ENCODE measurements at regions not wholly inside any gene's neighbourhood (a gene's known extent, or its start where the extent isn't known, plus 50 kb on each side); places are given as distances from the start of the nearest gene placed in this dataset.

DNA sequence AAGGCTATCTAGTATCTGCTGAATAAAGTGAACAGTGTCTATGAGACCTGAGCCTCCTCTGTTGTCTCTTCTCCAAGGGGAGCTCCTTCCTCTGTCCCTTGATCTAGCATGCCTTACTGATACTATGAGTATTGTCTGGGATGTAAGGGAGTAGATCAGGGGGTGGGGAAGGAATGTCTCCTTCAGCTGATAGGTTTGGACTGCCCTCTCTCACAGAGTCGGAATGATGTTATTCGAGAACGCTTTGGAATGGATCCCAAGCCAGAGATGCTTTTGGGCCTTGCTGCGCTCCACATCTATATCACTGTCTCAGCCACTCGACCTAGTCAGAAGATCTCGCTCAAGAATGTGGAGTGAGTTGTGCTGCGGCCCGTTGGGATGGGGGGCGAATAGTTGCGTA, 68.3 kb upstream of the PRPS1 start:
- TF ChIP-seq, protein P1, sequence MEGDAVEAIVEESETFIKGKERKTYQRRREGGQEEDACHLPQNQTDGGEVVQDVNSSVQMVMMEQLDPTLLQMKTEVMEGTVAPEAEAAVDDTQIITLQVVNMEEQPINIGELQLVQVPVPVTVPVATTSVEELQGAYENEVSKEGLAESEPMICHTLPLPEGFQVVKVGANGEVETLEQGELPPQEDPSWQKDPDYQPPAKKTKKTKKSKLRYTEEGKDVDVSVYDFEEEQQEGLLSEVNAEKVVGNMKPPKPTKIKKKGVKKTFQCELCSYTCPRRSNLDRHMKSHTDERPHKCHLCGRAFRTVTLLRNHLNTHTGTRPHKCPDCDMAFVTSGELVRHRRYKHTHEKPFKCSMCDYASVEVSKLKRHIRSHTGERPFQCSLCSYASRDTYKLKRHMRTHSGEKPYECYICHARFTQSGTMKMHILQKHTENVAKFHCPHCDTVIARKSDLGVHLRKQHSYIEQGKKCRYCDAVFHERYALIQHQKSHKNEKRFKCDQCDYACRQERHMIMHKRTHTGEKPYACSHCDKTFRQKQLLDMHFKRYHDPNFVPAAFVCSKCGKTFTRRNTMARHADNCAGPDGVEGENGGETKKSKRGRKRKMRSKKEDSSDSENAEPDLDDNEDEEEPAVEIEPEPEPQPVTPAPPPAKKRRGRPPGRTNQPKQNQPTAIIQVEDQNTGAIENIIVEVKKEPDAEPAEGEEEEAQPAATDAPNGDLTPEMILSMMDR (IDR thresholded peaks at IDR 0.05; ENCODE audit: insufficient read depth, low read length, poor library complexity, severe bottlenecking), result no peak
- DNase-seq (ENCODE audit: extremely low read depth, insufficient read length), result no peak
- H3K36me3 ChIP-seq (ENCODE audit: control insufficient read depth, insufficient read depth, low read length), result no peaks in the 10 kb centered on the region

DNA sequence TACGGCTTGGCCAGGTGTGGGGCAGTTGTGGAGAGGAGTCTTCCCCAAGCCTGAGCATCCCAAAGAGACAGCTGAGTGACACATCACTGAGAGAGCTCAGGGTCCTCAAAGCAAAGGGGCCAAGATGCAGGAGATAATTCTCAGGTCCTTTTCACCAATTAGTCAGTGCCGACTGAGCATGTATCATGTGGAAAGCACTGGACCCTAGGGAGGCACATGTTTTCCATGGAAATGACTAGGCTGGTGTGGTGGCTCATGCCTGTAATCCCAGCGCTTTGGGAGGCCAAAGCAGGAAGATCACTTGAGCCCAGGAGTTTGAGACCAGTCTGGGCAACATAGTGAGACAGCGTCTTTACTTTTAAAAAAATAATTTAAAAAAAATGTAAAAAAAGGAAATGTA, 67.3 kb upstream of the PRPS1 start:
- no peak for DNase-seq (ENCODE audit: extremely low read depth, insufficient read length)
- TF ChIP-seq, protein P1 (IDR thresholded peaks at IDR 0.05; ENCODE audit: insufficient read depth, low read length, poor library complexity, severe bottlenecking), result no peak
- Histone ChIP-seq H3K27me3 (replicated peaks; ENCODE audit: control insufficient read depth, insufficient read depth, low read length) (no peaks in the 10 kb centered on the region), H3K36me3 (ENCODE audit: control insufficient read depth, insufficient read depth, low read length) (no peaks in the 10 kb centered on the region), H3K4me3 (replicated peaks; ENCODE audit: low read depth, low read length) (no peak overlapping the region)

More for the DNA sequence above, 68.3 kb upstream of the PRPS1 start:
- no peaks in the 10 kb centered on the region for H3K27me3 ChIP-seq (replicated peaks; ENCODE audit: control insufficient read depth, insufficient read depth, low read length)
- no peak overlapping the region for H3K4me3 ChIP-seq (replicated peaks; ENCODE audit: low read depth, low read length)

DNA sequence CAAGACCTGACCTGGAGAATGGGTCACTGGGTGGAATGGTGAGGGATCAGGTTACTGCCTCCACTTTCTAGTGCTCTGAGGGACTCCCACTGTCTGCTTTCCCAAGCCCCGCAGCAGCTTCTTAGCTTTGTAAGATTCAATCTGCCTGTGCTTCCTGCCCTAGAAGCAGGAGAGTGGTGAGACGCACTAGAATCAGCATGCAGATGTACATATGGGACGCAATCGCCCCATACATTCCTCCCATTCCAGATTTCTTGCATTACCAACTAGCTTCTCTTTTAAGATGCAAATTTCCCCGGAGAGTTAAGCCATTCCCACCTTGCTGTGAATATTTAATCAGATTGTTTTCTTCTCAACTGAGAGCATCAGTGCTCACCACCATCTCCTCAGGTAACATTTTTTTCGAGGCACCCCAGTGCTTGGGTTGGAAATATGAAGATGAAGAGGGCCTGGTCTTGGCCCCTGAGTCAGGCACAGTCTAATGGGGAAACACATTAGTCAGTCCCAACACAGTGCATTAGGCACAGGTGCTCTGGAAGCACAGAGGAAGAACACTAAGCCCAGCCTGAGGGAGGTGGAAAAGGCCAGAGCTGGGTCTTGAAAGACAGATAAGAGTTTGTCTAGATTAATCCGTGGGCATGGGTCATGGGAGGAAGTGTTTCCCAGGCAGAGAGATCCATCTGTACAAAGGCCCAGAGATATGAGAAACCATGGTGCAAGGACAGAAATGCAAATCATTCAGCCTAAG, 66.7 kb upstream of the PRPS1 start:
- Histone ChIP-seq H3K27me3 (replicated peaks; ENCODE audit: control insufficient read depth, insufficient read depth, low read length) (no peaks in the 10 kb centered on the region), H3K4me3 (replicated peaks; ENCODE audit: low read depth, low read length) (no peak overlapping the region), H3K36me3 (ENCODE audit: control insufficient read depth, insufficient read depth, low read length) (no peaks in the 10 kb centered on the region)
- TF ChIP-seq, protein P1 (IDR thresholded peaks at IDR 0.05; ENCODE audit: insufficient read depth, low read length, poor library complexity, severe bottlenecking), result no peak
- DNase-seq (ENCODE audit: extremely low read depth, insufficient read length), result no peak

DNA sequence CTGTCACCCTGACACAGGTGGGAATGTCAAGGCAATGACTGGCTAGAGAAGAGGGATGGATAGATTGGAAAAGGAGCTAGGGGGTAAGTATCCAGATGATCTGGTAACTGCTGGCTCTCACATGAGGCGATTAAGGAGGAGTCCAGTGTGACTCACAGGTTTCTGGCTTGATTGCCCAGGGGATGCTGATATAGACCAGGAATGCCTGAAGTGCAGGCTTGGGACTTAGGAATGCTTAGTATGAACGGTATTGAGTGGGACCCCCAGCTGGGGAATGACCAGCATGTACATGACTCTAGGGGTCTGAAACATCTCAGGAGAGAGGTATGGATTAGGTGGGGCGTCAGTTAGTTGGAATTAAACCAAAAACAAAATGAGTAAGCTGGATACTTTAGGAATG, 65.8 kb upstream of the PRPS1 start:
- DNase-seq (ENCODE audit: extremely low read depth, insufficient read length), result no peak
- H3K36me3 ChIP-seq (ENCODE audit: control insufficient read depth, insufficient read depth, low read length), result no peaks in the 10 kb centered on the region
- H3K4me3 ChIP-seq (replicated peaks; ENCODE audit: low read depth, low read length), result no peak overlapping the region
- TF ChIP-seq, protein P1 (IDR thresholded peaks at IDR 0.05; ENCODE audit: insufficient read depth, low read length, poor library complexity, severe bottlenecking), result no peak
- H3K27me3 ChIP-seq (replicated peaks; ENCODE audit: control insufficient read depth, insufficient read depth, low read length), result no peaks in the 10 kb centered on the region

DNA sequence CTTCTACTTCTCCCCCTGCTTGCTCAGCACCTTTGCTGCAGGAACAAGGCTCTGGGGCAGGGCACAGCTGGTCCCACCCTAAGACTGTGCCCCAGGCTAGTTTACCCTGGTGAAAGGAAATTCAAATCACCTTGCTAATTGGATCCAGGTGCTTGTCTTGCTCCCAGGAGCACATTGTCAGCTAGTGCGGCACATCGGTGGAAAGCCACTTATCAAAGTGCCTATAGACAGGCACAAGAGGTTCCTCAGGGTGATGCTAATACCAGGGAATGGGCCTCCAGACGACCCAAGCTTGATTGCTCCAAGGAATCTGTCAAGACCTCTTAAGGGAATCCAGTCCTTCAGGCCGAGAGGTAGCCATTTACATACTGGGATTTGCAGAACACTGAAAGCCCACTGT, 64.5 kb upstream of the PRPS1 start:
- TF ChIP-seq, protein P1 (IDR thresholded peaks at IDR 0.05; ENCODE audit: insufficient read depth, low read length, poor library complexity, severe bottlenecking), result no peak
- no peak overlapping the region for H3K4me3 ChIP-seq (replicated peaks; ENCODE audit: low read depth, low read length)
- DNase-seq (ENCODE audit: extremely low read depth, insufficient read length), result no peak
- no peaks in the 10 kb centered on the region for H3K36me3 ChIP-seq (ENCODE audit: control insufficient read depth, insufficient read depth, low read length)
- H3K27me3 ChIP-seq (replicated peaks; ENCODE audit: control insufficient read depth, insufficient read depth, low read length), result no peaks in the 10 kb centered on the region

DNA sequence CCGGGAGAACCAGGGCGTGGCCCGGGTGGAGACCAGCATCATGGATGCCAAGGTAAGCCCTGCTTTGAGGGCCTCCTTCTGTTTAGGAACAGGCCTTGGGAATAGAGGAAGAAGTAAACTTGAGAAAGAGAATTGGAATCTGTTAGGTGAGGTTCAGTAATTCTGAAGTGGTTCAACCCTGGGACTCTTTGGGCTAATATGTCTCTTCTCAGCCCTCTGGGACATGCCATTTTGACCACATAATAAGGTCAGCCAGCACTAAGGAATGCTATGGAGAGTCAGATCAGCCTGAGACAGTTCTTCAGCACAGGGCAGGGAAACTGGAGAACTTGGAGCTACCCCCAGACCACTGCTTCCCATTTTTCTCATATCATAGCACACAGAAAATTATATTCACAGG, 63.3 kb upstream of the PRPS1 start:
- Histone ChIP-seq H3K27me3 (replicated peaks; ENCODE audit: control insufficient read depth, insufficient read depth, low read length) (no peaks in the 10 kb centered on the region), H3K4me3 (replicated peaks; ENCODE audit: low read depth, low read length) (no peak overlapping the region), H3K36me3 (ENCODE audit: control insufficient read depth, insufficient read depth, low read length) (no peaks in the 10 kb centered on the region)
- TF ChIP-seq, protein P1 (IDR thresholded peaks at IDR 0.05; ENCODE audit: insufficient read depth, low read length, poor library complexity, severe bottlenecking), result no peak
- DNase-seq (ENCODE audit: extremely low read depth, insufficient read length), result no peak
